ENCODE measurements at regions not wholly inside any gene's neighbourhood (a gene's known extent, or its start where the extent isn't known, plus 50 kb on each side); places are given as distances from the start of the nearest gene placed in this dataset.

- TF ChIP-seq CTCF (IDR thresholded peaks at IDR 0.05; ENCODE audit: low read depth, low read length, missing input control) = no peak
- no peak for TF ChIP-seq SP1 (IDR thresholded peaks at IDR 0.05)
- no peak for TF ChIP-seq MAX (IDR thresholded peaks at IDR 0.05)
- no peak for TF ChIP-seq YY1 (IDR thresholded peaks at IDR 0.05)
- no peak for TF ChIP-seq EGR1 (IDR thresholded peaks at IDR 0.05; ENCODE audit: low read depth in 2 of 2)
These were observed 244.9 kb downstream of the THBS2 start for GRCh38 chr6:169008641-169009257.

Data from liver (tissue), 3 donors.